ENCODE measurements at regions not wholly inside any gene's neighbourhood (a gene's known extent, or its start where the extent isn't known, plus 50 kb on each side); places are given as distances from the start of the nearest gene placed in this dataset.

- TF ChIP-seq CTCF (IDR thresholded peaks at IDR 0.05) = no peak
- no peak for TF ChIP-seq POLR2A (IDR thresholded peaks at IDR 0.05)
These were observed 273.6 kb upstream of the TAS2R1 start for GRCh38 chr5:9903801-9904200.
